Hepatocyte (in vitro differentiated cells): ENCODE measurements at regions not wholly inside any gene's neighbourhood (a gene's known extent, or its start where the extent isn't known, plus 50 kb on each side); places are given as distances from the start of the nearest gene placed in this dataset.
"Not testable (repeated sequence)": the region's sequence is repeated elsewhere in the genome, so short reads cannot be mapped to it uniquely, and the experiment has no call there.

Experiments
- CTCF ChIP-seq: fragments of 200-600 bp; sonication (generic); IDR thresholded peaks from 2 replicates; pipeline ENCODE4 v1.5.1; 2016; ENCODE audit warnings: antibody characterized with exemption, mild to moderate bottlenecking; ENCODE audit not compliant: poor library complexity
- EZH2 ChIP-seq: fragments of 200-600 bp; sonication (generic); IDR thresholded peaks from 2 replicates; pipeline ENCODE4 v1.6.1; 2016; ENCODE audit warnings: antibody characterized with exemption, mild to moderate bottlenecking, borderline replicate concordance

GRCh38 chr6:82470123-82470522, 106.5 kb downstream of the TPBG start:
- TF ChIP-seq CTCF, EZH2: not testable (repeated sequence)
